ENCODE measurements at regions not wholly inside any gene's neighbourhood (a gene's known extent, or its start where the extent isn't known, plus 50 kb on each side); places are given as distances from the start of the nearest gene placed in this dataset.
"Not testable (repeated sequence)": the region's sequence is repeated elsewhere in the genome, so short reads cannot be mapped to it uniquely, and the experiment has no call there.

DNA sequence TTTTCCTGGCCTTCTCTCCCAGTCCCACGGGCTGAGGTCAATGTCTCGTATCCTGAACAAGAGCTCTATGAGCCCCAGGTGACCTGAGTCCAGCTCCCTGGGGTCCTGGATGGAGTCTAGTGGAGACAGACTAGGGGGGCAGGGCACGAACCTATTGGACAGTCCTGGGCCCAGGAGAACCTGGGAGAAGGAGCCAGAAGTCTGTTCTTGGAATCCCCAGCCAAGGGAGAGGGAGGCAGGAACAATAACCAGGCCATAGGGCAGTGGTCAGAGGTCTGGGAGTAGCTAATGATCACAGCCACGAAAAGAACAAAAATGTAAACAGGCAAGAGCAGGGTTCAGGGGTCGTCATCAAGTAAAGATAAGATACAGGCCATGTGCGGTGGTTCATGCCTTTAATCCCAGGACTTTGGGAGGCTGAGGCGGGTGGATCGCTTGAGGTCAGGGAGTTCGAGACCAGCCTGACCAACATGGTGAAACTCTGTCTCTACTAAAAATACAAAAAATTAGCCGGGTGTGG is 60.8 kb downstream of the COPRS start:
- FAIRE-seq = no peak
- H3K9me3 ChIP-seq (replicated peaks; ENCODE audit: control insufficient read depth, insufficient read depth, low read depth, low read length) = no peaks in the 10 kb centered on the region
- no TSS peak for BruUV-seq (replicated peaks)
- 14% methylated on average over 10 of the region's 10 CpGs for WGBS (ENCODE audit: insufficient coverage, low coverage, missing lambda C conversion rate)
- TF ChIP-seq ILF3 (IDR thresholded peaks at IDR 0.05; ENCODE audit: borderline replicate concordance) = no peak
- TF ChIP-seq POLR2A (conservative IDR thresholded peaks at IDR 0.05) = no peak
- TF ChIP-seq KAT7 (CRISPR knock-in tag; IDR thresholded peaks at IDR 0.05; ENCODE audit: borderline replicate concordance) = no peak
- TF ChIP-seq PTBP1 (IDR thresholded peaks at IDR 0.05; ENCODE audit: low read depth, low read length) = no peak
- TF ChIP-seq, protein P1, sequence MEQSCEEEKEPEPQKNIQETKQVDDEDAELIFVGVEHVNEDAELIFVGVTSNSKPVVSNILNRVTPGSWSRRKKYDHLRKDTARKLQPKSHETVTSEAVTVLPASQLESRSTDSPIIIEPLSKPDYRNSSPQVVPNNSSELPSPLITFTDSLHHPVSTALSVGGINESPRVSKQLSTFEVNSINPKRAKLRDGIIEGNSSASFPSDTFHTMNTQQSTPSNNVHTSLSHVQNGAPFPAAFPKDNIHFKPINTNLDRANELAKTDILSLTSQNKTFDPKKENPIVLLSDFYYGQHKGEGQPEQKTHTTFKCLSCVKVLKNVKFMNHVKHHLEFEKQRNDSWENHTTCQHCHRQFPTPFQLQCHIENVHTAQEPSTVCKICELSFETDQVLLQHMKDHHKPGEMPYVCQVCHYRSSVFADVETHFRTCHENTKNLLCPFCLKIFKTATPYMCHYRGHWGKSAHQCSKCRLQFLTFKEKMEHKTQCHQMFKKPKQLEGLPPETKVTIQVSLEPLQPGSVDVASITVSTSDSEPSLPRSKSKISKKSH (CRISPR knock-in tag; IDR thresholded peaks at IDR 0.05) = no peak
- no peak for TF ChIP-seq IFI16 (CRISPR knock-in tag; IDR thresholded peaks at IDR 0.05)
- no peak for TF ChIP-seq ERF (CRISPR knock-in tag; IDR thresholded peaks at IDR 0.05)
- TF ChIP-seq FIP1L1 (IDR thresholded peaks at IDR 0.05; ENCODE audit: low read depth, low read length, poor library complexity, severe bottlenecking) = no peak
- no peak for TF ChIP-seq NR2C2 (CRISPR knock-in tag; IDR thresholded peaks at IDR 0.05)
- no peak for TF ChIP-seq NR2C2 (tag; IDR thresholded peaks at IDR 0.05)
- no peak for TF ChIP-seq TCF7L2 (IDR thresholded peaks at IDR 0.05; ENCODE audit: low read depth, low read length)
- TF ChIP-seq EP400 (IDR thresholded peaks at IDR 0.05) = no peak
- no peak for TF ChIP-seq TFAM (CRISPR knock-in tag; conservative IDR thresholded peaks at IDR 0.05)
- no peak for TF ChIP-seq ZNF696 (CRISPR knock-in tag; conservative IDR thresholded peaks at IDR 0.05)
- TF ChIP-seq SRF (CRISPR knock-in tag; IDR thresholded peaks at IDR 0.05) = no peak
- H3K36me3 ChIP-seq (ENCODE audit: control insufficient read depth, insufficient read depth, low read length) = no peaks in the 10 kb centered on the region
- no peak overlapping the region for H3K4me2 ChIP-seq (ENCODE audit: insufficient read depth, low read length)
- DNase-seq (ENCODE audit: extremely low read depth in 1 of 4, low spot score in 3 of 4) = no peak
- CTCF ChIA-PET (ENCODE audit: low intra/inter-chr PET ratio) = no interaction called here
- POLR2A ChIA-PET = interaction anchor here (0.7 to 1.7 kb wide), 3 partner anchors 10 to 114 kb away, joined by 3 read pairs; no protein-coding TSS in a partner anchor
- peaks cover 5 to 35% of the 10 kb centered on the region in 2 experiments for H3K27me3 ChIP-seq (ENCODE audit: control insufficient read depth in 2 of 2, insufficient read depth in 2 of 2, low read length in 2 of 2)
- no peak overlapping the region for H2AFZ ChIP-seq (ENCODE audit: low read depth, low read length)
- no peaks in the 10 kb centered on the region; a peak in 1 of 5 replicates for H3K4me1 ChIP-seq (replicated peaks in 1 of 2; ENCODE audit: control insufficient read depth in 2 of 2, insufficient read depth in 2 of 2, low read length in 2 of 2)
- no peak overlapping the region for H3K4me3 ChIP-seq
- no peak overlapping the region for H3K9ac ChIP-seq (ENCODE audit: insufficient read depth in 1 of 2, low read depth in 2 of 2, low read length in 2 of 2)
- no peaks in the 10 kb centered on the region for H3K79me2 ChIP-seq (ENCODE audit: control insufficient read depth, insufficient read depth, low read length)
- intact Hi-C loops (cut with micrococcal nuclease) = no loop called here
- no peak overlapping the region for H3K27ac ChIP-seq (ENCODE audit: extremely low read depth, low read depth, low read length)
- no peaks in the 10 kb centered on the region; the same call in 1 of the 2 replicates for H4K20me1 ChIP-seq (replicated peaks; ENCODE audit: control insufficient read depth, insufficient read depth, low read length)
- H3K9me1 ChIP-seq (ENCODE audit: control insufficient read depth, insufficient read depth, low read length) = no peaks in the 10 kb centered on the region
- in situ Hi-C loops (cut with MboI) = no loop called here
- no peak for ATAC-seq

DNA sequence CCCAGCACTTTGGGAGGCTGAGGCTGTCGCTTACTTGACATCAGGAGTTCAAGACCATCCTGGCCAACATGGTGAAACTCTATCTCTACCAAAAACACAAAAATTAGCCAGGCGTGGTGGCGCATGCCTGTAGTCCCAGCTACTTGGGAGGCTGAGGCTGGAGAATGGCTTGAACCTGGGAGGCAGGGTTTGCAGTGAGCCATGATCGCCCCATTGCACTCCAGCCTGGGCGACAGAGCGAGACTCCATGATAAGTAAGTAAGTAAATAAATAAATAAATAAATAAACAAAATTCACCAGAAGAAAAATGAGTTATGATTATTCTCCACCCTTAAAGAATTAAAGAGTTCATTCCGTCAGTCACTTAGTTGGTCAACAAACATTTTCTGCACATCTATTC is 63.1 kb downstream of the COPRS start:
- H3K27ac ChIP-seq (ENCODE audit: extremely low read depth, low read depth, low read length); H4K20me1 ChIP-seq (replicated peaks; ENCODE audit: control insufficient read depth, insufficient read depth, low read length); H3K4me1 ChIP-seq (replicated peaks in 1 of 2; ENCODE audit: control insufficient read depth in 2 of 2, insufficient read depth in 2 of 2, low read length in 2 of 2); H3K4me2 ChIP-seq (ENCODE audit: insufficient read depth, low read length); CTCF ChIA-PET (ENCODE audit: low intra/inter-chr PET ratio); intact Hi-C loops (cut with micrococcal nuclease); BruUV-seq (replicated peaks); FAIRE-seq; H3K9me1 ChIP-seq (ENCODE audit: control insufficient read depth, insufficient read depth, low read length); H3K9me3 ChIP-seq (replicated peaks; ENCODE audit: control insufficient read depth, insufficient read depth, low read depth, low read length); H3K79me2 ChIP-seq (ENCODE audit: control insufficient read depth, insufficient read depth, low read length); H3K4me3 ChIP-seq; in situ Hi-C loops (cut with MboI); H3K36me3 ChIP-seq (ENCODE audit: control insufficient read depth, insufficient read depth, low read length); ATAC-seq; H2AFZ ChIP-seq (ENCODE audit: low read depth, low read length); H3K9ac ChIP-seq (ENCODE audit: insufficient read depth in 1 of 2, low read depth in 2 of 2, low read length in 2 of 2); DNase-seq (ENCODE audit: extremely low read depth in 1 of 4, low spot score in 3 of 4): not testable (repeated sequence)
- POLR2A ChIA-PET = interaction anchor here (0.5 kb wide), 1 partner anchor 234 kb away, joined by 3 read pairs; no protein-coding TSS in a partner anchor
- H3K27me3 ChIP-seq (ENCODE audit: control insufficient read depth in 2 of 2, insufficient read depth in 2 of 2, low read length in 2 of 2) = peaks cover 14 to 52% of the 10 kb centered on the region in 2 experiments
- WGBS (ENCODE audit: insufficient coverage, low coverage, missing lambda C conversion rate) = 11% methylated on average over 7 of the region's 7 CpGs
